ENCODE measurements at regions not wholly inside any gene's neighbourhood (a gene's known extent, or its start where the extent isn't known, plus 50 kb on each side); places are given as distances from the start of the nearest gene placed in this dataset.

DNA sequence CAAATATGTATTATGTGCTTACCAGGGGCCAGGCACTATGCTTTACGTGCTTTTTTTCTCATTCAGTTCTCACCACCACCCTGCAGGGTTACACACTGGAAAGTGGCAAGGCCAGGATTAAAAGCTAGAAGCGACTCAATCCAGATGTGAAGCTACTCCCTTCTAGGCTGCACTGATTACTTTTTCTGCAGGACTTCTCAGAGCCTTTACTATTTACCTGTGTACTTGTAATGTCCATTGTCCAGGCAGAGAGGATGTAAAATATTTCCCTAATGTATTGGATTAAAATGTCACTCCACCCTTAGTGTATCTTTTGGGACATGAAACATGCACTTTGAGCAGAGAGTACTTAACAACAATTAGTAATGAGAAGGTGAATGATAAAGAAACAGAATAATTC, 287.5 kb upstream of the EEF2KMT start:
- TF ChIP-seq, protein P1, sequence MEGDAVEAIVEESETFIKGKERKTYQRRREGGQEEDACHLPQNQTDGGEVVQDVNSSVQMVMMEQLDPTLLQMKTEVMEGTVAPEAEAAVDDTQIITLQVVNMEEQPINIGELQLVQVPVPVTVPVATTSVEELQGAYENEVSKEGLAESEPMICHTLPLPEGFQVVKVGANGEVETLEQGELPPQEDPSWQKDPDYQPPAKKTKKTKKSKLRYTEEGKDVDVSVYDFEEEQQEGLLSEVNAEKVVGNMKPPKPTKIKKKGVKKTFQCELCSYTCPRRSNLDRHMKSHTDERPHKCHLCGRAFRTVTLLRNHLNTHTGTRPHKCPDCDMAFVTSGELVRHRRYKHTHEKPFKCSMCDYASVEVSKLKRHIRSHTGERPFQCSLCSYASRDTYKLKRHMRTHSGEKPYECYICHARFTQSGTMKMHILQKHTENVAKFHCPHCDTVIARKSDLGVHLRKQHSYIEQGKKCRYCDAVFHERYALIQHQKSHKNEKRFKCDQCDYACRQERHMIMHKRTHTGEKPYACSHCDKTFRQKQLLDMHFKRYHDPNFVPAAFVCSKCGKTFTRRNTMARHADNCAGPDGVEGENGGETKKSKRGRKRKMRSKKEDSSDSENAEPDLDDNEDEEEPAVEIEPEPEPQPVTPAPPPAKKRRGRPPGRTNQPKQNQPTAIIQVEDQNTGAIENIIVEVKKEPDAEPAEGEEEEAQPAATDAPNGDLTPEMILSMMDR (conservative IDR thresholded peaks at IDR 0.05; ENCODE audit: low read depth in 2 of 2), result no peak
- TF ChIP-seq EZH2 (IDR thresholded peaks at IDR 0.05; ENCODE audit: low read depth, unreplicated experiment), result no peak
- TF ChIP-seq, protein P2, sequence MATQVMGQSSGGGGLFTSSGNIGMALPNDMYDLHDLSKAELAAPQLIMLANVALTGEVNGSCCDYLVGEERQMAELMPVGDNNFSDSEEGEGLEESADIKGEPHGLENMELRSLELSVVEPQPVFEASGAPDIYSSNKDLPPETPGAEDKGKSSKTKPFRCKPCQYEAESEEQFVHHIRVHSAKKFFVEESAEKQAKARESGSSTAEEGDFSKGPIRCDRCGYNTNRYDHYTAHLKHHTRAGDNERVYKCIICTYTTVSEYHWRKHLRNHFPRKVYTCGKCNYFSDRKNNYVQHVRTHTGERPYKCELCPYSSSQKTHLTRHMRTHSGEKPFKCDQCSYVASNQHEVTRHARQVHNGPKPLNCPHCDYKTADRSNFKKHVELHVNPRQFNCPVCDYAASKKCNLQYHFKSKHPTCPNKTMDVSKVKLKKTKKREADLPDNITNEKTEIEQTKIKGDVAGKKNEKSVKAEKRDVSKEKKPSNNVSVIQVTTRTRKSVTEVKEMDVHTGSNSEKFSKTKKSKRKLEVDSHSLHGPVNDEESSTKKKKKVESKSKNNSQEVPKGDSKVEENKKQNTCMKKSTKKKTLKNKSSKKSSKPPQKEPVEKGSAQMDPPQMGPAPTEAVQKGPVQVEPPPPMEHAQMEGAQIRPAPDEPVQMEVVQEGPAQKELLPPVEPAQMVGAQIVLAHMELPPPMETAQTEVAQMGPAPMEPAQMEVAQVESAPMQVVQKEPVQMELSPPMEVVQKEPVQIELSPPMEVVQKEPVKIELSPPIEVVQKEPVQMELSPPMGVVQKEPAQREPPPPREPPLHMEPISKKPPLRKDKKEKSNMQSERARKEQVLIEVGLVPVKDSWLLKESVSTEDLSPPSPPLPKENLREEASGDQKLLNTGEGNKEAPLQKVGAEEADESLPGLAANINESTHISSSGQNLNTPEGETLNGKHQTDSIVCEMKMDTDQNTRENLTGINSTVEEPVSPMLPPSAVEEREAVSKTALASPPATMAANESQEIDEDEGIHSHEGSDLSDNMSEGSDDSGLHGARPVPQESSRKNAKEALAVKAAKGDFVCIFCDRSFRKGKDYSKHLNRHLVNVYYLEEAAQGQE (IDR thresholded peaks at IDR 0.05; ENCODE audit: unreplicated experiment), result no peak
- TF ChIP-seq POLR2AphosphoS5 (IDR thresholded peaks at IDR 0.05; ENCODE audit: low read depth), result no peak
- no peak for TF ChIP-seq EZH2phosphoT487 (IDR thresholded peaks at IDR 0.05; ENCODE audit: unreplicated experiment)
- no peak for TF ChIP-seq ZNF114 (CRISPR knock-in tag; IDR thresholded peaks at IDR 0.05)
- no peak for TF ChIP-seq CREB1 (CRISPR knock-in tag; IDR thresholded peaks at IDR 0.05; ENCODE audit: low read depth)
- TF ChIP-seq, protein P3, sequence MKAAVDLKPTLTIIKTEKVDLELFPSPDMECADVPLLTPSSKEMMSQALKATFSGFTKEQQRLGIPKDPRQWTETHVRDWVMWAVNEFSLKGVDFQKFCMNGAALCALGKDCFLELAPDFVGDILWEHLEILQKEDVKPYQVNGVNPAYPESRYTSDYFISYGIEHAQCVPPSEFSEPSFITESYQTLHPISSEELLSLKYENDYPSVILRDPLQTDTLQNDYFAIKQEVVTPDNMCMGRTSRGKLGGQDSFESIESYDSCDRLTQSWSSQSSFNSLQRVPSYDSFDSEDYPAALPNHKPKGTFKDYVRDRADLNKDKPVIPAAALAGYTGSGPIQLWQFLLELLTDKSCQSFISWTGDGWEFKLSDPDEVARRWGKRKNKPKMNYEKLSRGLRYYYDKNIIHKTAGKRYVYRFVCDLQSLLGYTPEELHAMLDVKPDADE (IDR thresholded peaks at IDR 0.05), result no peak
- TF ChIP-seq JUNB (IDR thresholded peaks at IDR 0.05; ENCODE audit: unreplicated experiment), result no peak
